ENCODE measurements at regions not wholly inside any gene's neighbourhood (a gene's known extent, or its start where the extent isn't known, plus 50 kb on each side); places are given as distances from the start of the nearest gene placed in this dataset.

GRCh38 chr6:114520976-114521375 lies 178.2 kb upstream of the HS3ST5 start:
- H3K27ac ChIP-seq, result no peak overlapping the region
- intact Hi-C loops (cut with DNase I), result no loop called here
- no peak overlapping the region for H3K4me3 ChIP-seq
- H3K9me3 ChIP-seq, result no peaks in the 10 kb centered on the region
- no peaks in the 10 kb centered on the region for H3K36me3 ChIP-seq
- DNase-seq, result no peak
- no peaks in the 10 kb centered on the region for H3K4me1 ChIP-seq
- TF ChIP-seq POLR2AphosphoS5 (IDR thresholded peaks at IDR 0.05) (no peak), POLR2A (IDR thresholded peaks at IDR 0.05) (no peak), EP300 (IDR thresholded peaks at IDR 0.05) (no peak)
- TF ChIP-seq, protein P1, sequence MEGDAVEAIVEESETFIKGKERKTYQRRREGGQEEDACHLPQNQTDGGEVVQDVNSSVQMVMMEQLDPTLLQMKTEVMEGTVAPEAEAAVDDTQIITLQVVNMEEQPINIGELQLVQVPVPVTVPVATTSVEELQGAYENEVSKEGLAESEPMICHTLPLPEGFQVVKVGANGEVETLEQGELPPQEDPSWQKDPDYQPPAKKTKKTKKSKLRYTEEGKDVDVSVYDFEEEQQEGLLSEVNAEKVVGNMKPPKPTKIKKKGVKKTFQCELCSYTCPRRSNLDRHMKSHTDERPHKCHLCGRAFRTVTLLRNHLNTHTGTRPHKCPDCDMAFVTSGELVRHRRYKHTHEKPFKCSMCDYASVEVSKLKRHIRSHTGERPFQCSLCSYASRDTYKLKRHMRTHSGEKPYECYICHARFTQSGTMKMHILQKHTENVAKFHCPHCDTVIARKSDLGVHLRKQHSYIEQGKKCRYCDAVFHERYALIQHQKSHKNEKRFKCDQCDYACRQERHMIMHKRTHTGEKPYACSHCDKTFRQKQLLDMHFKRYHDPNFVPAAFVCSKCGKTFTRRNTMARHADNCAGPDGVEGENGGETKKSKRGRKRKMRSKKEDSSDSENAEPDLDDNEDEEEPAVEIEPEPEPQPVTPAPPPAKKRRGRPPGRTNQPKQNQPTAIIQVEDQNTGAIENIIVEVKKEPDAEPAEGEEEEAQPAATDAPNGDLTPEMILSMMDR (IDR thresholded peaks at IDR 0.05), result no peak
- WGBS, 2 donors, result 92% methylated on average over 3 of the region's 3 CpGs
- no peaks in the 10 kb centered on the region for H3K27me3 ChIP-seq

DNA sequence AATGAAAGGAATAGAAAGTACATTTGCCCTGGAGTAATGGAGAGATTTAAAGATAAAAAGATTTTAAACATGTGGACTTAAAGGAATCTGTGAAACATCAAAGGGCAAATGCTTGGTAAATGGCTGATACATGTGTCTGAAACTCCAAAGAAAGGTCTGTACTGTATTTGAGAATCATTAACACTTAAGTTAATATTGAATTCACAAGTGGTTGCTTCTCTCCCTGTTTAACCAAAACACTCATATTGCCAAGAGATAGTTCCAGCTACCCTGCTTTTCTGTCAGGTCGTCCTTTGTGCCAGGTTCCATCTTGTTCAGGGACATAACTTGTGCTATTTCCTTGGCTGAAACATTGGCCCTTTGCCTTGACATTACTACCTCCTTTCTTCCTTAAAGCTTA lies 171.3 kb upstream of the HS3ST5 start:
- H3K9me3 ChIP-seq, result no peaks in the 10 kb centered on the region

GRCh38 chr6:114471450-114471849 lies 128.6 kb upstream of the HS3ST5 start:
- 68 to 89% methylated on average over 3 of the region's 3 CpGs for WGBS, 2 donors
- H3K27me3 ChIP-seq, result no peaks in the 10 kb centered on the region
- no peak for DNase-seq
- no peaks in the 10 kb centered on the region for H3K9me3 ChIP-seq
- no peak overlapping the region for H3K27ac ChIP-seq
- TF ChIP-seq EP300 (IDR thresholded peaks at IDR 0.05), result no peak
- no peak for TF ChIP-seq POLR2AphosphoS5 (IDR thresholded peaks at IDR 0.05)
- no peak for TF ChIP-seq POLR2A (IDR thresholded peaks at IDR 0.05)
- TF ChIP-seq, protein P1 (IDR thresholded peaks at IDR 0.05), result no peak
- H3K4me1 ChIP-seq, result no peaks in the 10 kb centered on the region
- no peak overlapping the region for H3K4me3 ChIP-seq
- no peaks in the 10 kb centered on the region for H3K36me3 ChIP-seq
- intact Hi-C loops (cut with DNase I), result no loop called here

More for the DNA sequence above, 171.3 kb upstream of the HS3ST5 start:
- Histone ChIP-seq H3K27me3 (no peaks in the 10 kb centered on the region), H3K36me3 (no peaks in the 10 kb centered on the region), H3K27ac (no peak overlapping the region), H3K4me1 (no peaks in the 10 kb centered on the region), H3K4me3 (no peak overlapping the region)
- intact Hi-C loops (cut with DNase I), result no loop called here
- WGBS, 2 donors, result 31 to 52% methylated on average over 1 of the region's 1 CpG
- TF ChIP-seq, protein P1 (IDR thresholded peaks at IDR 0.05), result no peak
- TF ChIP-seq POLR2A (IDR thresholded peaks at IDR 0.05), result no peak
- TF ChIP-seq POLR2AphosphoS5 (IDR thresholded peaks at IDR 0.05), result no peak
- no peak for TF ChIP-seq EP300 (IDR thresholded peaks at IDR 0.05)
- no peak for DNase-seq

- Histone ChIP-seq H3K27ac (no peak overlapping the region), H3K4me1 (no peaks in the 10 kb centered on the region), H3K9me3 (no peaks in the 10 kb centered on the region), H3K36me3 (no peaks in the 10 kb centered on the region), H3K4me3 (no peak overlapping the region), H3K27me3 (no peaks in the 10 kb centered on the region)
- TF ChIP-seq POLR2AphosphoS5 (IDR thresholded peaks at IDR 0.05), result no peak
- TF ChIP-seq, protein P1 (IDR thresholded peaks at IDR 0.05), result no peak
- TF ChIP-seq POLR2A (IDR thresholded peaks at IDR 0.05), result no peak
- TF ChIP-seq EP300 (IDR thresholded peaks at IDR 0.05), result no peak
- DNase-seq, result no peak
- 79 to 83% methylated on average over 2 of the region's 2 CpGs for WGBS, 2 donors
- intact Hi-C loops (cut with DNase I), result no loop called here
Measured at GRCh38 chr6:114467931-114468330, 125.1 kb upstream of the HS3ST5 start.

- intact Hi-C loops (cut with DNase I), result no loop called here
- 84 to 87% methylated on average over 4 of the region's 4 CpGs for WGBS, 2 donors
Measured at GRCh38 chr6:114465511-114465910, 122.7 kb upstream of the HS3ST5 start.

More at GRCh38 chr6:114465511-114465910, 122.7 kb upstream of the HS3ST5 start:
- H3K27me3 ChIP-seq, result no peaks in the 10 kb centered on the region
- TF ChIP-seq, protein P1 (IDR thresholded peaks at IDR 0.05), result no peak
- TF ChIP-seq POLR2AphosphoS5 (IDR thresholded peaks at IDR 0.05) (no peak), POLR2A (IDR thresholded peaks at IDR 0.05) (no peak), EP300 (IDR thresholded peaks at IDR 0.05) (no peak)
- no peak overlapping the region for H3K27ac ChIP-seq
- H3K9me3 ChIP-seq, result no peaks in the 10 kb centered on the region
- H3K36me3 ChIP-seq, result no peaks in the 10 kb centered on the region
- no peak for DNase-seq
- H3K4me1 ChIP-seq, result no peaks in the 10 kb centered on the region
- H3K4me3 ChIP-seq, result no peak overlapping the region
